SK-N-MC (cell line): ENCODE measurements at regions not wholly inside any gene's neighbourhood (a gene's known extent, or its start where the extent isn't known, plus 50 kb on each side); places are given as distances from the start of the nearest gene placed in this dataset.

Source experiments
- EZH2 ChIP-seq: fragments of 200-600 bp; sonication (generic); IDR thresholded peaks from one replicate; pipeline ENCODE4 v1.6.1; 2017; ENCODE audit warnings: antibody characterized with exemption
- POLR2AphosphoS5 ChIP-seq: IDR thresholded peaks from 2 replicates; pipeline ENCODE4 v1.6.1; 2012; ENCODE audit warnings: mild to moderate bottlenecking, low read depth, low read length, borderline replicate concordance

DNA sequence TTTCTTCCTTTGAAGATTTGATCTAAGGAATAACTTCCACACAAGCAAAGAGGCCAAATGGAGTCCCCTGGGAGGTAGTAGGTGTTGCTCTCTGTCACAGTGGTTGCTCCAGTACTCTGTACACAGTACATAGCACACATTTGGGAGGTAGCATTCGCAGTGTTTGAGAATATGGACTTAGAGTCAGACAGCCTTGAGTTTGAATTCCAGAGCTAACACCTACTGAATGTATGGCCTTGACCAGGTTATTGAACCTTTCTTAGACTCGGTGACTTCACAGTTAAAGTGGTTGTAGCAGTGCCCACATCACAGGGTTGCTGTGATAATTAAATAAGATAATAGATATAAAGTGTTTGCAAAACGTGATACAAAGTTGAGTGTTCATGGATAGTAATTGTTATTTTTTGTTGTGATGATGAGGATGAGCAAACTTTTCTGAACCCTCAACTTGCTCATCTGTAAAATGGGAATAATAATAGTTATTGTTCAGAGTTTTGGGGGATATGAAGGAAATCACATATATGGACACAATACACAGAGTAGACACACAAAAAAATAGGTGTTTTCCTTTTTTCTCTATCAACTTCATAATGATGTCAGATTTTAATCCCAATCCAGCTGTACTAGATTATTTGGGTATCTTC lies 271.6 kb upstream of the CRY1 start:
- TF ChIP-seq EZH2 (no peak), POLR2AphosphoS5 (no peak)
